Suprapubic skin (tissue), 4 donors: ENCODE measurements at regions not wholly inside any gene's neighbourhood (a gene's known extent, or its start where the extent isn't known, plus 50 kb on each side); places are given as distances from the start of the nearest gene placed in this dataset.

Experiments
- DNase-seq, 2 donors: peaks; one replicate each; pipeline ENCODE4 v3.0.0-alpha.2; 2019; ENCODE audit warnings: low spot score in 2 of 2
- H3K27ac ChIP-seq: fragments of 200-600 bp; sonication (generic); one replicate; pipeline ENCODE4 v1.5.1; 2019
- H3K27me3 ChIP-seq: fragments of 200-600 bp; sonication (generic); one replicate; pipeline ENCODE4 v1.5.1; 2019
- H3K36me3 ChIP-seq: fragments of 200-600 bp; sonication (generic); one replicate; pipeline ENCODE4 v1.5.1; 2019
- H3K4me1 ChIP-seq: fragments of 200-600 bp; sonication (generic); one replicate; pipeline ENCODE4 v1.5.1; 2019
- H3K4me3 ChIP-seq: fragments of 200-600 bp; sonication (generic); one replicate; pipeline ENCODE4 v1.5.1; 2019; ENCODE audit warnings: mild to moderate bottlenecking
- H3K9me3 ChIP-seq: fragments of 200-600 bp; sonication (generic); one replicate; pipeline ENCODE4 v1.5.1; 2019
- EP300 ChIP-seq: sonication (generic); formaldehyde crosslinking; IDR thresholded peaks from one replicate; pipeline ENCODE4 v1.6.1; 2017; ENCODE audit warnings: antibody characterized with exemption
- POLR2A ChIP-seq, 2 donors: fragments of 450-650 bp; IDR thresholded peaks; one replicate each; pipeline ENCODE4 v1.6.1; 2017; ENCODE audit warnings: antibody characterized with exemption in 2 of 2, mild to moderate bottlenecking in 2 of 2, moderate library complexity in 2 of 2
- POLR2AphosphoS5 ChIP-seq, 3 donors: sonication (generic); formaldehyde crosslinking; IDR thresholded peaks; one replicate each; pipeline ENCODE4 v1.6.1; 2017; ENCODE audit warnings: antibody characterized with exemption in 3 of 3
- WGBS: methylation state at CpG from one replicate; pipeline ENCODE4 v1.1.5; 2018; 5-methylcytosine and 5-hydroxymethylcytosine counted together
- TF ChIP-seq, protein P1 (sequence below), 2 donors: fragments of 200-600 bp in 1 of 2; fragments of 450-650 bp in 1 of 2; sonication (generic) in 1 of 2; IDR thresholded peaks; one replicate each; pipeline ENCODE4 v1.5.1; 2016 to 2019; ENCODE audit warnings: antibody characterized with exemption in 2 of 2, mild to moderate bottlenecking in 1 of 2, moderate library complexity in 1 of 2

DNA sequence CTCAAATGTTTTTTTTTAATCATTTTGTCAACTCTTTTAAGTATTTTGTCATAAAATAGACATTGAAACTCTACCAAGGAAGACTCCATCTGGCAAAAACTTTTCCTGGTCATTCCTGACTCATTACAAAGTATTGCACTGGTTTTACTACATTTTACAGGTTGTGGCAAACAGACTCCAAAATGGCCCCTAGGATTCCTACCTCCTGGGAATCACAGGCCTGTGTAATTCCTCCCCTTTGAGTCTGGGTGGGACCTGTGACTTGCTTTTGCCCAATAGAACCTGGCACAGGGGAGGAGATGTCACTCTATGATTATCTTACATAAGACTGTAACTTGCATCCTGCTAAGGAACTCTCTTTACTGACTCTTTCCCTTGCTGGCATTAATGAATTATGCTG, 123.6 kb upstream of the KCNJ6 start:
- no peak overlapping the region for H3K4me3 ChIP-seq

DNA sequence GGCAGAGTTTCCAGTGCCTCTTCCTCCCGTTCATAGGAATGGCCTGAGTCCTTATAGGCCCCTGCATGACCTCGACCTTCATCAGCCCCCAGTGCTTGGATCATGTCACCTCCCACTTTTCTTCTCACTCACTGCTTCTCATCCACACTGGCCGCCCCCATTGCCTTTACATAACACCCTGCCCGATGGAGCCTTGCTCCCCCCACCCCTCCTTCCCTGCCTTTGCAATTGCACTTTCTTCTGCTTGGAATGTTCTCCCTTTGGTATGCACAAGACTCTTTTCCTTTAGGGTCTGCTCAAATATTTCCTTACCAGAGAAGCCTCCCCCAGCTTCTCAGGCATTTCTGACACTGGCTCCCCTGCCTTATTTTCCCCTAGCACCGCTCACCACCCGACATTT, 125.2 kb upstream of the KCNJ6 start:
- no peaks in the 10 kb centered on the region for H3K4me1 ChIP-seq
- no peak overlapping the region for H3K4me3 ChIP-seq
- H3K27ac ChIP-seq, result no peak overlapping the region
- TF ChIP-seq EP300 (no peak), POLR2AphosphoS5 (IDR thresholded peaks at IDR 0.05) (no peak), POLR2A (IDR thresholded peaks at IDR 0.05) (no peak)
- TF ChIP-seq, protein P1, sequence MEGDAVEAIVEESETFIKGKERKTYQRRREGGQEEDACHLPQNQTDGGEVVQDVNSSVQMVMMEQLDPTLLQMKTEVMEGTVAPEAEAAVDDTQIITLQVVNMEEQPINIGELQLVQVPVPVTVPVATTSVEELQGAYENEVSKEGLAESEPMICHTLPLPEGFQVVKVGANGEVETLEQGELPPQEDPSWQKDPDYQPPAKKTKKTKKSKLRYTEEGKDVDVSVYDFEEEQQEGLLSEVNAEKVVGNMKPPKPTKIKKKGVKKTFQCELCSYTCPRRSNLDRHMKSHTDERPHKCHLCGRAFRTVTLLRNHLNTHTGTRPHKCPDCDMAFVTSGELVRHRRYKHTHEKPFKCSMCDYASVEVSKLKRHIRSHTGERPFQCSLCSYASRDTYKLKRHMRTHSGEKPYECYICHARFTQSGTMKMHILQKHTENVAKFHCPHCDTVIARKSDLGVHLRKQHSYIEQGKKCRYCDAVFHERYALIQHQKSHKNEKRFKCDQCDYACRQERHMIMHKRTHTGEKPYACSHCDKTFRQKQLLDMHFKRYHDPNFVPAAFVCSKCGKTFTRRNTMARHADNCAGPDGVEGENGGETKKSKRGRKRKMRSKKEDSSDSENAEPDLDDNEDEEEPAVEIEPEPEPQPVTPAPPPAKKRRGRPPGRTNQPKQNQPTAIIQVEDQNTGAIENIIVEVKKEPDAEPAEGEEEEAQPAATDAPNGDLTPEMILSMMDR (IDR thresholded peaks at IDR 0.05), result no peak
- WGBS, result 52% methylated on average over 6 of the region's 6 CpGs
- H3K9me3 ChIP-seq, result no peaks in the 10 kb centered on the region
- H3K36me3 ChIP-seq, result no peaks in the 10 kb centered on the region
- H3K27me3 ChIP-seq, result peaks cover 6% of the 10 kb centered on the region
- no peak for DNase-seq

More for the DNA sequence above, 123.6 kb upstream of the KCNJ6 start:
- Histone ChIP-seq H3K27me3 (peaks cover 8% of the 10 kb centered on the region), H3K27ac (no peak overlapping the region), H3K9me3 (no peaks in the 10 kb centered on the region), H3K4me1 (no peaks in the 10 kb centered on the region), H3K36me3 (no peaks in the 10 kb centered on the region)
- TF ChIP-seq, protein P1 (IDR thresholded peaks at IDR 0.05), result no peak
- TF ChIP-seq POLR2AphosphoS5 (IDR thresholded peaks at IDR 0.05) (no peak), EP300 (no peak), POLR2A (IDR thresholded peaks at IDR 0.05) (no peak)
- DNase-seq, result no peak

DNA sequence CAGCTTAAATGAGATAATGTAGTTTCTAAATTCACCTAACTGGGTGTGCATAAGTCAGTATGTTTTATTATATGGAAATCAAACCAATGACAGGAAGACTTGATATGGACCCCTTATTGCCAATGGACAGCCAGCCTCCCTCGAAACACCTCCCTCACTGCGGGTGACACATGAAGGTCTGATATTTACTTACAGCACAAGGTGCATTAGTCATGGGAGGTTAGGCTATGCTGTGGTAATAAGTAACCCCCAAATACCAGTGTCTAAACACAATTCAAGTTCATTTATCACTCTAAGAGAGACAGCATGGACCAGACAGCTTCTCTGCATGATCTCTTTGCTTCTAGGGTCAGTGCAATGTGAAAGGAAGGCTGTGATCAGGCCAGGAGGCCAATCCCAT, 126.0 kb upstream of the KCNJ6 start:
- Histone ChIP-seq H3K9me3 (no peaks in the 10 kb centered on the region), H3K27me3 (peaks cover 4% of the 10 kb centered on the region), H3K27ac (no peak overlapping the region), H3K4me3 (no peak overlapping the region), H3K36me3 (no peaks in the 10 kb centered on the region), H3K4me1 (no peaks in the 10 kb centered on the region)
- WGBS, result 100% methylated on average over 2 of the region's 2 CpGs
- TF ChIP-seq, protein P1 (IDR thresholded peaks at IDR 0.05), result no peak
- TF ChIP-seq POLR2AphosphoS5 (IDR thresholded peaks at IDR 0.05), result no peak
- TF ChIP-seq EP300, result no peak
- no peak for TF ChIP-seq POLR2A (IDR thresholded peaks at IDR 0.05)
- no peak for DNase-seq

DNA sequence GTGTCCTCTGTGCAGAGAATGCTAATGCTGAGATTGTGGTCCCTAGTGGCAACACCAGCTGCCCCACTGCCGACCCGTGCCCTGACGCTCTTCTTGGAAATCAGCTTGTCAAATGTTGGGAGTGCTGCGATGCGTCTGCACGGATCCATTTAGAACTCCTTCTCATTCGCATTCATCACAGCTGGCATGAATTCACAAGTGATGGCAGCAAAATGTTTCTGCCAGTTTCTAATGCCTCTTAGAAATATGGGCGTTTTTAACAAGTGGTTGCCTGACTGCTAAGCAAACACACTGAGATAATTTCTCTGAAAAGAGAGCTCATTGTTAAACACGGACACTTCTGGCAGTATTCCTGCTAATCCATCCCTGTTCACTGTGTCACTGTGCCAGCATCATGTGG, 131.9 kb upstream of the KCNJ6 start:
- Histone ChIP-seq H3K9me3 (no peaks in the 10 kb centered on the region), H3K27ac (no peak overlapping the region), H3K4me3 (no peak overlapping the region), H3K27me3 (peaks cover 4% of the 10 kb centered on the region), H3K36me3 (no peaks in the 10 kb centered on the region), H3K4me1 (no peaks in the 10 kb centered on the region)
- TF ChIP-seq POLR2AphosphoS5 (IDR thresholded peaks at IDR 0.05), result no peak
- TF ChIP-seq, protein P1 (IDR thresholded peaks at IDR 0.05), result no peak
- no peak for TF ChIP-seq EP300
- TF ChIP-seq POLR2A (IDR thresholded peaks at IDR 0.05), result no peak
- no peak for DNase-seq
- 62% methylated on average over 9 of the region's 9 CpGs for WGBS

DNA sequence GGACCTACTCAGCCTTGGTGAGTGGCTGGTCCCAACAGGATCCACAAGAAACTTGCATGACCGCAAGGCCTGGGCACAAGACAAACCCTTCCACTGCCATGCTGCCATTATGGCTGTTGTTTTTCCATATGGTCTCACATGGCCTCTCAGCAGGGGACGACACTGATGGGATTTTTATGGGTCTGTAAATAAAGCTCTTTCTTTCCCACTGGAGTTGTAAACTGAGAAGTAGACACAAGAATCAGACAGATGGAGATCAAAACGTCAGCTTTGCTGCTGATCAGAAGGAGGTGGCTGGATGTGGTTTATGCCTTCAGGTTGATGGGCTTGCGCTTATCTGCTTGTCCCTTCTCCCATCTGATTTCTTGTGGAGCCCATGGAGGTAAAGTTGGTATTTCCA, 138.1 kb upstream of the KCNJ6 start:
- no peaks in the 10 kb centered on the region for H3K9me3 ChIP-seq
- H3K36me3 ChIP-seq, result no peaks in the 10 kb centered on the region
- no peak for TF ChIP-seq POLR2A (IDR thresholded peaks at IDR 0.05)
- TF ChIP-seq EP300, result no peak
- TF ChIP-seq POLR2AphosphoS5 (IDR thresholded peaks at IDR 0.05), result no peak
- TF ChIP-seq, protein P1 (IDR thresholded peaks at IDR 0.05), result no peak
- no peak for DNase-seq
- WGBS, result 80% methylated on average over 4 of the region's 4 CpGs
- no peaks in the 10 kb centered on the region for H3K4me1 ChIP-seq
- no peak overlapping the region for H3K4me3 ChIP-seq
- H3K27me3 ChIP-seq, result peaks cover 3% of the 10 kb centered on the region
- H3K27ac ChIP-seq, result no peak overlapping the region
